GM12872 (cell line): ENCODE measurements at regions not wholly inside any gene's neighbourhood (a gene's known extent, or its start where the extent isn't known, plus 50 kb on each side); places are given as distances from the start of the nearest gene placed in this dataset.

Experiments used
- CTCF ChIP-seq: IDR thresholded peaks from 3 replicates; pipeline ENCODE4 v1.5.1; 2011; ENCODE audit warnings: low read depth, mild to moderate bottlenecking, low read length, moderate library complexity; ENCODE audit not compliant: insufficient read depth

- TF ChIP-seq CTCF: no peak
Measured at GRCh38 chr3:5581743-5582142, 394.2 kb downstream of the EDEM1 start.

- TF ChIP-seq CTCF: no peak
Measured at GRCh38 chr3:5583920-5584319, 396.4 kb downstream of the EDEM1 start.

- no peak for TF ChIP-seq CTCF
Measured at GRCh38 chr3:5585085-5585484, 397.6 kb downstream of the EDEM1 start.

GRCh38 chr3:5606884-5607472 is 419.5 kb downstream of the EDEM1 start:
- TF ChIP-seq CTCF: no peak

- TF ChIP-seq CTCF: no peak
Measured at GRCh38 chr3:5607581-5607980, 420.1 kb downstream of the EDEM1 start.

GRCh38 chr3:5613599-5613998 is 426.1 kb downstream of the EDEM1 start:
- no peak for TF ChIP-seq CTCF

- no peak for TF ChIP-seq CTCF
Measured at GRCh38 chr3:5616873-5617272, 429.4 kb downstream of the EDEM1 start.
